HepG2 (cell line): ENCODE measurements at regions not wholly inside any gene's neighbourhood (a gene's known extent, or its start where the extent isn't known, plus 50 kb on each side); places are given as distances from the start of the nearest gene placed in this dataset.

Experiments used
- ATAC-seq: fragments of 200-7000 bp; cut with Tn5 transposase; 3 replicates; pipeline ENCODE4 v1.9.1; 2020; ENCODE audit warnings: mild to moderate bottlenecking, moderate library complexity
- BruUV-seq: library from RNA; stranded (reverse); fragments of 400-500 nt; replicated peaks from 2 replicates; lab custom pipeline; 2021; lab: Mats Ljungman, UMichigan
- CTCF ChIA-PET: fragments of 300-600 bp; formaldehyde crosslinking; extraction: SDS; loops from one replicate; lab custom pipeline; 2021; ENCODE audit warnings: low total read pairs, inconsistent platforms, low intra/inter-chr PET ratio; lab: Yijun Ruan, JAX
- POLR2A ChIA-PET: fragments of 350-600 bp; sonication (Branson Sonifier 250); formaldehyde crosslinking; loops from one replicate; lab custom pipeline; 2020; ENCODE audit warnings: antibody characterized with exemption, inconsistent platforms; lab: Yijun Ruan, JAX
- DNase-seq: peaks from one replicate; pipeline ENCODE4 v3.0.0-alpha.2; 2015; ENCODE audit warnings: low spot score
- FAIRE-seq: peaks from 3 replicates; lab custom pipeline; 2011; peaks lifted over from hg19 to GRCh38; lab: Jason Lieb, UNC
- H2AFZ ChIP-seq: one replicate; pipeline ENCODE4 v1.6.1; 2011; ENCODE audit warnings: low read length, inconsistent platforms
- H3K27ac ChIP-seq: fragments of 300-600 bp; 3 replicates; pipeline ENCODE4 v1.8.0; 2011; ENCODE audit warnings: mixed run types, mild to moderate bottlenecking, mixed read lengths, low read length, inconsistent platforms; ENCODE audit not compliant: insufficient read depth; ENCODE audit errors: extremely low read length
- H3K27me3 ChIP-seq, 2 experiments: fragments of 200-600 bp in 1 of 2; 2 replicates in 1 of 2; 3 replicates in 1 of 2; pipeline versions ENCODE4 v1.6.0 to v1.8.0; 2011; ENCODE audit warnings: low read length in 2 of 2, mild to moderate bottlenecking in 2 of 2, moderate library complexity in 2 of 2, inconsistent platforms in 1 of 2; ENCODE audit not compliant: insufficient read depth in 2 of 2, control insufficient read depth in 1 of 2
- H3K36me3 ChIP-seq, 2 experiments: fragments of 200-600 bp in 1 of 2; replicated peaks in 1 of 2; 2 replicates in 1 of 2; 3 replicates in 1 of 2; pipeline versions ENCODE4 v1.5.1 to v1.8.0; 2011; ENCODE audit warnings: low read length in 2 of 2, inconsistent platforms in 1 of 2; ENCODE audit not compliant: insufficient read depth in 2 of 2, control insufficient read depth in 1 of 2
- H3K4me1 ChIP-seq: 2 replicates; pipeline ENCODE4 v1.5.1; 2012; ENCODE audit warnings: low read length, inconsistent platforms; ENCODE audit not compliant: insufficient read depth
- H3K4me2 ChIP-seq: 2 replicates; pipeline ENCODE4 v1.6.0; 2011; ENCODE audit warnings: low read depth, low read length, inconsistent platforms
- H3K4me3 ChIP-seq, 3 experiments: fragments of 200-600 bp in 1 of 3; sonication (generic), shearing (Covaris generic) in 1 of 3; replicated peaks in 1 of 3; 2 replicates each; pipeline ENCODE4 v1.5.1; 2011 to 2016; ENCODE audit warnings: low read length in 3 of 3, inconsistent platforms in 2 of 3, low read depth in 2 of 3, mild to moderate bottlenecking in 2 of 3, control low read depth in 1 of 3, mixed read lengths in 1 of 3; ENCODE audit not compliant: insufficient read depth in 1 of 3
- H3K79me2 ChIP-seq: one replicate; pipeline ENCODE4 v1.6.1; 2011; ENCODE audit warnings: low read length, inconsistent platforms; ENCODE audit not compliant: insufficient read depth
- H3K9ac ChIP-seq: 2 replicates; pipeline ENCODE4 v1.6.0; 2011; ENCODE audit warnings: mild to moderate bottlenecking, low read depth, low read length, inconsistent platforms; ENCODE audit not compliant: insufficient read depth
- H3K9me3 ChIP-seq: 2 replicates; pipeline ENCODE4 v1.5.1; 2012; ENCODE audit warnings: mild to moderate bottlenecking, low read length
- H4K20me1 ChIP-seq: 2 replicates; pipeline ENCODE4 v1.6.0; 2011; ENCODE audit warnings: inconsistent platforms, mild to moderate bottlenecking, low read length, moderate library complexity; ENCODE audit not compliant: insufficient read depth
- ATRX ChIP-seq: sonication (generic); formaldehyde crosslinking; IDR thresholded peaks from 2 replicates; pipeline ENCODE4 v1.4.0; 2020; ENCODE audit warnings: missing genetic modification reagents, borderline replicate concordance
- JUN ChIP-seq: sonication (generic); formaldehyde crosslinking; IDR thresholded peaks from 2 replicates; pipeline ENCODE4 v1.4.0; 2020; ENCODE audit warnings: mild to moderate bottlenecking, missing genetic modification reagents
- SIN3B ChIP-seq: fragments of 150-350 bp; IDR thresholded peaks from 2 replicates; pipeline ENCODE4 v1.6.1; 2014; ENCODE audit warnings: low read length
- TRIM22 ChIP-seq: fragments of 450-650 bp; IDR thresholded peaks from 2 replicates; pipeline ENCODE4 v1.6.1; 2017
- YY1 ChIP-seq: IDR thresholded peaks from 2 replicates; pipeline ENCODE4 v1.6.1; 2011; ENCODE audit warnings: low read length, low read depth, moderate library complexity, mild to moderate bottlenecking; ENCODE audit not compliant: insufficient read depth, insufficient replicate concordance
- ZNF296 ChIP-seq: sonication (generic); formaldehyde crosslinking; conservative IDR thresholded peaks from 2 replicates; pipeline ENCODE4 v1.5.0; 2020; ENCODE audit warnings: mild to moderate bottlenecking, missing genetic modification reagents
- ZNF343 ChIP-seq: sonication (generic); formaldehyde crosslinking; IDR thresholded peaks from 2 replicates; pipeline ENCODE4 v1.4.0; 2020; ENCODE audit warnings: mild to moderate bottlenecking, missing genetic modification reagents
- ZNF552 ChIP-seq: sonication (generic); formaldehyde crosslinking; IDR thresholded peaks from 2 replicates; pipeline ENCODE4 v1.9.0; 2022; ENCODE audit warnings: missing genetic modification reagents, mild to moderate bottlenecking, borderline replicate concordance
- ZNF646 ChIP-seq: sonication (generic); formaldehyde crosslinking; IDR thresholded peaks from 2 replicates; pipeline ENCODE4 v1.9.0; 2021; ENCODE audit warnings: mild to moderate bottlenecking, missing genetic modification reagents
- ZNF7 ChIP-seq: IDR thresholded peaks from 2 replicates; pipeline ENCODE4 v1.6.1; 2016; ENCODE audit warnings: missing biosample characterization, missing genetic modification reagents
- WGBS: methylation state at CpG from one replicate; pipeline ENCODE4 v1.1.6; 2017; ENCODE audit warnings: low lambda C conversion rate; 5-methylcytosine and 5-hydroxymethylcytosine counted together
- in situ Hi-C: cut with HindIII; loops from 2 replicates; pipeline ENCODE4 v1.10.0; 2017; ENCODE audit warnings: low pct_unique_long_range_greater_than_20kb; ENCODE audit not compliant: extremely low pct_ligation_motif_present
- intact Hi-C: fragments of 100-400 bp; cut with micrococcal nuclease; formaldehyde crosslinking; loops from one replicate; pipeline ENCODE4 v1.10.0; 2022; ENCODE audit not compliant: unreplicated experiment

GRCh38 chr2:172372436-172372835 is 55.0 kb upstream of the ITGA6 start (continued):
- TF ChIP-seq TRIM22 (no peak), ZNF296 (CRISPR knock-in tag) (no peak)
- TF ChIP-seq, all 625 proteins: peak for 0

- WGBS: 31% methylated on average over 5 of the region's 5 CpGs
- DNase-seq: no peak
- BruUV-seq: no TSS peak
- H3K4me3 ChIP-seq: no peak overlapping the region
- ChIA-PET POLR2A (no interaction called here), CTCF (no interaction called here)
- H3K9me3 ChIP-seq: peaks cover 13% of the 10 kb centered on the region; the same call in 1 of the 2 replicates
- in situ Hi-C loops (no loop called here), intact Hi-C loops (no loop called here)
- peaks cover 12% of the 10 kb centered on the region for H3K4me1 ChIP-seq
- FAIRE-seq: no peak
- H3K27ac ChIP-seq: no peak overlapping the region
- H3K4me2 ChIP-seq: no peak overlapping the region
- ATAC-seq: no peak
- no peak overlapping the region for H2AFZ ChIP-seq
- H4K20me1 ChIP-seq: no peaks in the 10 kb centered on the region
- H3K36me3 ChIP-seq: no peaks in the 10 kb centered on the region
- TF ChIP-seq ATRX (CRISPR knock-in tag) (no peak), SIN3B (no peak), ZNF343 (CRISPR knock-in tag) (no peak), YY1 (no peak), ZNF552 (CRISPR knock-in tag) (no peak), ZNF7 (CRISPR knock-in tag) (no peak), ZNF646 (CRISPR knock-in tag) (no peak), JUN (CRISPR knock-in tag) (no peak)
- TF ChIP-seq, all 625 proteins: peak for 0
- no peaks in the 10 kb centered on the region for H3K27me3 ChIP-seq
- H3K79me2 ChIP-seq: no peaks in the 10 kb centered on the region
- H3K9ac ChIP-seq: no peak overlapping the region
Measured at GRCh38 chr2:172373076-172373475, 54.3 kb upstream of the ITGA6 start.
